LNCaP clone FGC (cell line): ENCODE measurements at regions not wholly inside any gene's neighbourhood (a gene's known extent, or its start where the extent isn't known, plus 50 kb on each side); places are given as distances from the start of the nearest gene placed in this dataset.

Experiments used
- DNase-seq: peaks from one replicate; pipeline ENCODE4 v3.0.0-alpha.2; 2011; ENCODE audit warnings: low read depth
- H3K4me3 ChIP-seq: 2 replicates; pipeline ENCODE4 v1.5.1; 2011; ENCODE audit warnings: mild to moderate bottlenecking, low read depth, low read length, control low read depth
- CTCF ChIP-seq: IDR thresholded peaks from 2 replicates; pipeline ENCODE4 v1.5.1; 2012; ENCODE audit warnings: mild to moderate bottlenecking; ENCODE audit not compliant: control insufficient read depth, insufficient read depth; ENCODE audit errors: extremely low read depth

DNA sequence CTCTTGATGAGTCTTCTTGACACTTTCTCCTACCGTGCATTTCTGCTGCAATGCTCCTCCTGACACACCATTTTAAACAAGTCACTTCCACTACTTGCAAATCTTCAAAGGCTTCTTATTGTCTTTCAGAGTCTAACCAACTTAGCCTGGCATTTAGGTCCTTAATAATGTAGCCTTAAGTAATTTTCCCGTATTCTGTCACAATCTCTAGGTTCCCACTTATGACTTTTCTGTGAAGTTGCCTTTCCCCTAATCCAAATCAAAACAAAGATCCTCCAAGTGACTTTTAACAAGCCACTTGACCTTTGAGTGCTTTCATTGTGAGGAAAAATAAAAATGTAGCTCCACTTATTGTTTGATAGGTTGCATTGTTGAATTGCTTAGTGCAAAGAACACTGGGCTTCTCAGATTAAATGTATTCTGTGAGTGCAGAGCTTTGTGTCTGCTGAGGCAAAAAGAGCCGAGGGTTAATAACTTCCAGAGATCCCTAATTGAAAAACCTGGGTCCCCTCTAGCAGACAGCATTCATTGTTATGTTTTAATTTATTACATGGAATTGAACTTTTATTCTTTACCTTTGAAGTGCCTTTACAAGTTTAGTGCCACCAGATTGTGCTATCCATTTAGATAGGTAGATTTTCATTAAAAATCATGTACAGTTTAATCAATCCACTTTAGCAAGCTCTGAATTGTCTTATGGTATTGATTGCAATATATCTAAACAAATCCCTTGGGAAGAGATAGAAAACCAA lies 341.7 kb upstream of the TYRP1 start:
- DNase-seq, result no peak
- no peak overlapping the region for H3K4me3 ChIP-seq
- no peak for TF ChIP-seq CTCF

DNA sequence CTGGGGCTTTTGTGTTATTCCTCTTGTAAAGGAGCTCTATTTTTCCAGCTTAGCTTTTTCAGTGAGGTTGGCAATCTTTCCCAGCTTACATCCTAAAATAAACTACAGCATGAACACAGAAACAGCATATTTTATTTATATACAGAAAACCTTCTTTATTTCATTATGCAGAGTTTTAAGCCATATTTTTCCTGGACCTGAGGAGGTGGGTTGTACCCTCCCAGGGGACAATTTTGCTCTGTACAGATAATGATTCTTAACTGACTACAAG lies 341.2 kb upstream of the TYRP1 start:
- no peak overlapping the region for H3K4me3 ChIP-seq
- TF ChIP-seq CTCF, result no peak
- no peak for DNase-seq

GRCh38 chr9:12363439-12363838 lies 329.7 kb upstream of the TYRP1 start:
- DNase-seq, result no peak
- no peak for TF ChIP-seq CTCF
- no peak overlapping the region for H3K4me3 ChIP-seq

DNA sequence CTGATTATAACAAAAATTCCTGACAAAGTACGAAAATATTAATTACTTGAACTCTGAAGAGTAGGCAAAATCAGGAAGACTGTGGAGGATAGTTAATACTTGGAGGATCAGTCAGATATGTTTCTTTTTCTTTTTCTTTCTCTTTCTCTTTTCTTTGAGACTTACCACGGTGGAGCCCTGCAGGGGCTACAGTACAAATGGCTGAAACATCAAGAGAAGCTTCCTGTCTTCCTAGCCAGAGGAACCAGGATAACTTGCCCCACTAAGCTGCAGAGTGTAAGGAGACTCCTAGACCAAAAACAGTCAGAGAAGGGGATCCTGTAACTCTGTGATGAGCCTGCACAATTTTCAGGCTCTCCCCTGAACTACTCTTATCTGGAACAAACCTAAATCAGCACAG lies 324.6 kb upstream of the TYRP1 start:
- no peak for TF ChIP-seq CTCF
- DNase-seq, result no peak

GRCh38 chr9:12391839-12392509 lies 301.2 kb upstream of the TYRP1 start:
- no peak for DNase-seq
- no peak overlapping the region for H3K4me3 ChIP-seq
- TF ChIP-seq CTCF, result no peak

More for the DNA sequence above, 324.6 kb upstream of the TYRP1 start:
- H3K4me3 ChIP-seq, result no peak overlapping the region

DNA sequence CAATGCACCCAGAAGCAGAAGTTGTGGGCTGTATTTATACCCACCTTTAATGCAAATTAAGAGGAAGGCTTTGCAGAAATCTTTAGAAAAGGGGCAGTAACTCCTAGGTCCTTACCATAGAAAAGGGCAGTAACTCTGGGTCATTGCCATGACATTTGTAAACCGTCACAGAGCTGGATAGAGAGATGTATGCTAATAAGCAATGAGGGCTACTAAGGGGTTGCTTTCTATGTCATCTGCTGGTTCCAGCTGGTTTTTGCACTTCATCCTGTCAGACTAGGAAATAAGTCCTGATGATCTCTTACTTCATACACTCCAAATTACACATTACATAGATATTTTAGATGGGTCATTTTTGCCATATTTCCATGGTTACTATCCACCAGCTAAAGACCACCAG lies 299.1 kb upstream of the TYRP1 start:
- no peak for TF ChIP-seq CTCF
- no peak overlapping the region for H3K4me3 ChIP-seq
- DNase-seq, result no peak

DNA sequence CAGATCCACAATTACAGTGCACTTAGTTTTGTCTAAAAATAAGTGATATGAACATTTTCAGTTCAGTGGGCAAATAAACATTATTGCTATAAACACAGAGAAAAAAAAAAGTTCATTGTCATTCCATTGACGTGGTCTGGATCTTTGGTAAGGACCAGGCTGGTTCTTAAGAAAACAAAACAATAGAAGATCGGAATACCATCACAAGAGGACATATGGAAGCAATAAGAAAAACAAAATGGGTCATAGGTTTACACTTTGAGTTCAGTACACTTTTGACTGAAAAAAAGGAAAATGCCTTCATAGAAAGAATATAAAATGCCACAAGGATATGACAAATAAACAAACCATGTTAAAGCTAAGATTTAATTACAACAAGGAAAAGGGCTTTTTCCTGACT lies 289.5 kb upstream of the TYRP1 start:
- no peak overlapping the region for H3K4me3 ChIP-seq
- TF ChIP-seq CTCF, result no peak
- DNase-seq, result no peak
